Right kidney (tissue), 1 donor: ENCODE measurements at regions not wholly inside any gene's neighbourhood (a gene's known extent, or its start where the extent isn't known, plus 50 kb on each side); places are given as distances from the start of the nearest gene placed in this dataset.
"Not testable (repeated sequence)": the region's sequence is repeated elsewhere in the genome, so short reads cannot be mapped to it uniquely, and the experiment has no call there.

ENCODE experiments used
- DNase-seq: peaks from one replicate; pipeline ENCODE4 v3.0.0-alpha.2; 2016

DNA sequence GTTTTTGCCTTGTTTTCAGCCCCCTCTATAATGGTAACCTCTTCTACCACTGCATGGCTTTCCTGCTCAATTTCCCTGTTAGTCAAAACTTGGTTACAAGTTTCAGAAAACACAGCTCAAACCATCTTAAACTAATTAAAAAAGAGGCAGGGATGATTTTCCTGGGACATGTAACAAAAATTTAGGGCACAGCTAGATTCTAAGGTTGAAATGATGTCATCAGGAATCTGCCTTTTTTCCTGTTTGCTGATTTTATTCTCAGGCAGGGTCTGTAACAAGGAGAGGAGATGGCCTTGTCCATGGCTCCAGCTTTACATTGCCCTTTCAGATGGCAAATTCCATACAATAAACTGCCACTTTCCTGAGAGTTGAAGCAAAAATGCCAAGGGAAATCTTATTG is 157.9 kb upstream of the CREB1 start:
- DNase-seq, result no peak

DNA sequence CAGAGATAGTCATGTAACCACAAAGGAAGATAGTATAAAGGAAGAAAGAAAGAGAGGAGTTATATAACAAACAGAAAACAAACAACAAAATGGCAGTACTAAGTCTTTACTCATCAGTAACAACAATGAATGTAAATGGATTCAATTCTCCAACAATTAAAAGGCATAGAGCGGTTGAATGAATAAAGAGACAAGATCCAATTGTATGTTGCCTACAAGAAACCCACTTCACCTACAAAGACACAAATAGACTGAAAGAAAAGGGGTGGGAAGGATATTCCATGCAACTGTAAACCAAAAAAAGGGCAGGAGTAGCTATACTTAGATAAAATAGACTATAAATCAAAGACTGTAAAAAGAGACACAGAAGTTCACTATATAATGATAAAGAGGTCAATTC is 157.3 kb upstream of the CREB1 start:
- no peak for DNase-seq

DNA sequence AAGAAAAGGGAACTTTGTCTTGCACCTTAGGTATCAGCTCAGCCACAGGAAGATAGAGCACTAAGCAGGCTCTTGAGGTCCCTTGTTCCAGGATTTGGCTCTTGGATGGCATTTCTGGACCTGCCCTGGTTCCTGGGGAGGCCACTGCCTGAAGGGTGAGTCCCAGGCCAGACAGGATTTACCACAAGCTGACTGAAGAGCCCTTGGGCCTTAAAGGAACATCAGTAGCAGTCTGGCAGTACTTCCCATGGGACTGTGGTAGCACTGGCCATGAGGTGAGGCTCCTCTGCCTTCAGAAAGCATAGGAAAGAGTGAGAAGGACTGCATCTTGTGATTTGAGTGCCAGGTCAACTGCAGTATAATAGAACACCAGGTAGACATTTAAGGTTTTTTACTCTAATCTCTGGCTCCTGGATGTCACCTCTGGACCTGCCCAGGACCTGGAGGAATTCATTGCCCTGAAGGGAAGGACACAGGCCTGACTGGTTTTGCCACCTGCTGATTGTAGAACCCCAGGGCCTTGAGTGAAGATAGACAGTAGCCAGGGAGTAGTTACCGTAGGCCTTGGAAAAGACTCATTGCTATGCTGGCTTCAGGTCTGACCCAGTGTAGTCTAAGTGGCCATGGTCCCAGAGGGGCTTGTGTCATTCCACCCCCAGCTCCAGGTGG is 154.4 kb upstream of the CREB1 start:
- DNase-seq, result no peak

- not testable (repeated sequence) for DNase-seq
Measured at GRCh38 chr2:207378620-207379019, 151.1 kb upstream of the CREB1 start.

GRCh38 chr2:207385076-207385475 is 144.7 kb upstream of the CREB1 start:
- DNase-seq, result no peak

DNA sequence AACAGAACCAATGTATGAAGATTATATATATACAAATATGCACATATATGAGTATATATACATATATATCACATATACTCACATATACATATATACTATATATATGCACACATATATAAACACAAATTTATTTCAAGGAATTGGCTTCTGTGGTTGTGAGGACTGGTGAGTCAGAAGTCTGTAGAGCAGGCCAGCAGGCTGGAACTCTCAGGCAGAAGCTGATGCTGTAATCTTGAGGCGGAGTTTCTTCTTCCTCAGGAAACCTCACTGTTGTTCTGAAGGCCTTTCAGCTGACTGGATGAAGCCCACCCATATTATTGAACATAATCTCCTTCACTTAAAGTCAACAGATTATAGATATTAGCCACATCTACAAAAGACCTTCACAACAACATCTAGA is 143.9 kb upstream of the CREB1 start:
- DNase-seq, result no peak

DNA sequence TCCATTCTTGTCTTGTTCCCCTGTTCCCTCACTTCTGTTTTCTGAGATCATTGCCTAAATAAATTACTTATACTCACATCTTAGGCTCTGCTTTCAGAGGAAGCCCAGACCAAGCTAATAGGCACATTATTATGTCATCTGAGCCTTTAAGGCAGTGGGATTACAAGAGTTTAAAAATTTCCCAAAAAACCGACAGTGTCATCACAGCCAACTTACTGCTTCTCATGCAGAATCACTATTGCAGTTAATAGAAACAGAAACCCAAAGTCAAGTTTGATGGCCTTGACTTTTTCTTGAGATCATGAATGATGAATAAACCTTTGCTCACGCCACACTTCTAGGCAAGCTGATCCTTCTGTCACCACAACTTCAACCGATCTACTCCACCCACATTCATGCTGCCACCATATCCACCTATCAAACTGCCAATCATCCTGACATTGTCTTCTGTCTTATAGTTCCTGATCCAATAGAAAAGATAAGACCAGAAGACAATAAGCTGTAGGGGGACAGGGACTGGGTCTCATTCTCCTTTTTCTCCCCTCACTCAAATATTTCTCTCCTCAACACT is 142.7 kb upstream of the CREB1 start:
- no peak for DNase-seq

DNA sequence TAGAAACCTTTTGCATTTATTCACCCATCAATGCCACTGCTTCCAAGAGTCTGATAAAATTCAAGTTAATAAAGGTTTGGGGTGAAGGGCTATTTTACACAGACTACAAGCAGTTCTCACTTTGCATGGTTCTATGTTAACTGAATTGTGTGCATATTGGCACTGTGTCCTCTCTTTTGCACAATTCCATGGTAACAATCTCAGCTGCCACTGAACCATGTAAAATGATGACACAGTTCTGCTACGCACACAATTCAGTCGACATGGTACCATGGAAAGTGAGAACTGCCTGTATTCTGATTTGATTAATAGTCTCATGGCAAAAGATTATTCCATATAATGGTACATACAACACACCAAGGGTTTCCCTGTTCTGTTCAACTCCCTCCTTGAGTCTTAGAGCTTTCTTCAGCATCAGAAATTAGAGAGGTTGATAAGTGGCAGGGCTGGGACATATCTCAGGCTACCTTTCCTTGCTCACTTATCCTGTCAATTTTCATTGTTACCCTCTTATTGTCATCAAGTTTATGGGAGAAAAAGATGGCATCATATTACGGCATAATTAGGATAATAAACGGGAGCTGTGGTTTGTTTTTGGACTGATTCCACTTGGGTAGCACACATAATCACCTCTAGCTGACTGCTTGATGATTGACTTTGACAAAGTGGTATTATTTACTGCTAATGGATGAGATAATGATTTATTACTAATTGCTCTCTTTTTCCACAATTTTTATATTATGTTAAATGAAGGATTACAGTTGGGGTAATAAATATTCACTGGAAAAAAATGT is 139.3 kb upstream of the CREB1 start:
- no peak for DNase-seq

GRCh38 chr2:207394203-207394781 is 135.5 kb upstream of the CREB1 start:
- DNase-seq, result no peak

GRCh38 chr2:207394812-207395534 is 134.8 kb upstream of the CREB1 start:
- DNase-seq, result no peak

DNA sequence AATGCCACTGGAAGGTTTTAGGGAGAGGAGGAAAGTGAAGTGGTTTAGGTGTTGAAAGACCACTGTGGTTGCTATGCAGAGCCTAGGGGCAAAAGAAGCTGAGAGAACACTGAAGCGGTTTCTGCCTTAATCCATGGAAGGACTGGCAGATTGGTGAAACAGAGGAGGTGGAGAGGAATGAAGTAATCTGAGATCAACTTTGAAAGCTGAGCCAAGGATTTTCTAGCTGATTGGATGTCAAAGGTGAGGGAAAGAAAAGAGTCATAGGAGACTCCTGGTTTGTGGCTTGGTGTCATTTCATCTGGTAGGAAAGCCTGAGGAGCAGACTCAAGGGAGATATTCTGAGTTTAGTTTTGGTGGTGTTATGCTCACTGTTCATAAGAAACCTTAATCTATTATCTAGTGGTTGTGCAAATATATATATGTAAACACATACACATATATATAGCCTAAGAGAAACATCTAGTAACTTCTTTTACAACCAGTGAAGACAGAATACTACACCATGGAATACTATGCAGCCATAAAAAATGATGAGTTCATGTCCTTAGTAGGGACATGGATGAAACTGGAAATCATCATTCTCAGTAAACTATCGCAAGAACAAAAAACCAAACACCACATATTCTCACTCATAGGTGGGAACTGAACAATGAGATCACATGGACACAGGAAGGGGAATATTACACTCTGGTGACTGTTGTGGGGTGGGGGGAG is 134.1 kb upstream of the CREB1 start:
- no peak for DNase-seq

GRCh38 chr2:207397917-207398655 is 131.7 kb upstream of the CREB1 start:
- DNase-seq, result no peak

DNA sequence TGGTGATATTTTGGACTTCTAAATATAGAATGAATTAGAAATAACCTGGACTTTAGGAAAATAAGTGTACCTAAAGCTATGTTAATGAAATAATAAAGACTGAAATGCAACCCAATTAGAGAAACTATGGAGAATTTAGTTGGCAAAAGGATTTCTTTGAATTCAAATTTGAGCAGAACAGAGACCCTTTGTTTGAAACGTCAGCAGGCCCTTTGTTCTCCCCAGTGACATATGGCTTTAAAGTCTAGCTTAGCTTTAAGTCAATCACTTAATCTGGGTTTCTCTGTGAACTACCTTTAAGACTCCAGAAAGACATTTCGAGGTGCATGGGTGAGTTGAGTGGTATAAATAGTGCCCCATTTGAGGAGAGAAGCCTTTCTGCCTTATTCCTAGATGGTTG is 130.5 kb upstream of the CREB1 start:
- DNase-seq, result no peak

DNA sequence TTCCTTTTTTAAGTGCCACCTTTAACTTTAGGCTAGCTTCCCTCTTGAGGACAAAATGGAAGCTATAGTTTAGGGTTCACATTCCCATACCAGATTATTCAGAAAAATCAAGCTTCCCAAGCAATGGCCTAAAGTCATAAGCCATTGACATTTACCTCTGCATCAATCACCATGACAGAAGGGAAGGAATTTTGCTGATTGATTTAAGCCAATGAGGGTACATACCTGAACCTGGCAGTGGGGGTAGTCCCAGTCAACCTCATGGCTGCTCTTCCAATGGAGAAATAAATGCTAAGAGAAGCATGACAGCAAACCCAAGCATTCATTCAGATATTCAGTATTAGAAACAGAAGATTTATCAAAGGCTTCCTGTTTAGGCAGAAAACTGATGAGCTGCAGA is 128.4 kb upstream of the CREB1 start:
- no peak for DNase-seq

GRCh38 chr2:207403141-207403540 is 126.6 kb upstream of the CREB1 start:
- no peak for DNase-seq

DNA sequence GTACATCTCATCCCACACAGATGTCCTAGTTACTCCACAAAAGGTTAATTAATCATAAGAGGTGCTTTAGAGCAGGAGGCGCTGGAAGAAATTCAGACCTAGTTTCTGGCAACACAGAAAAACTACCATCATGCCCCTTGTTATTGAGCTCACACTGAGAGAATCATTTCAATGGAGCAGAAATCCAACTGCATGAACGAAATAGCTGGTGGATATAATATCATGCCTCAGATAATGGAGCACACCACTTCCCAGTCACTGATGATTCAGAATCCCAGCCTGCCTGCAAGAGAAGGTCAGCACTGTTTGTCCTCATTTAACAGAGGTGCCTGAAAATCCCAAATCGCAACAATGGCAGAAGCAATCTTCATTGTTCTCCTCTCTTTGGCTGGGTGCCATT is 125.8 kb upstream of the CREB1 start:
- DNase-seq, result no peak

DNA sequence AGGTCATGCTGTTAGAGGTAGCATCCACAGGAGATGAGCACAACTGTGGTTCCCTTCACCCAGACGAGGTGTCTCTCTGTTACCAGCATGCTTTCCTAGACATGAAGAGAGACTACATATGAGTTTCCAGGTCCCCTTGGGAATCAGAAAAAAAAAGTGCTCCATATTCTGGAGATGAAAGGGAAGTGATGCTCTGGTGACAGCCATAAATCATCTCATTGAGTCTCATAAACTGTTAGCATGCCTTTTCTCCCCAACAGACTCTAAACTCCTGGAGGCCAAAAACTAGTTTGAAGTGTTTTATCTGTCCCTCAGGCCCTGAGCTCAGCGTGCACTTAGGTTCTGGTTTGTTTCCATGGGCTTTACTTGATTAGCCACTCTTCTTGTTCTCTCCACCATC is 124.6 kb upstream of the CREB1 start:
- no peak for DNase-seq

- DNase-seq, result no peak
Measured at GRCh38 chr2:207408086-207408794, 121.5 kb upstream of the CREB1 start.

- no peak for DNase-seq
Measured at GRCh38 chr2:207409517-207409916, 120.2 kb upstream of the CREB1 start.

GRCh38 chr2:207412787-207413310 is 116.9 kb upstream of the CREB1 start:
- DNase-seq, result no peak
